ENCODE measurements at regions not wholly inside any gene's neighbourhood (a gene's known extent, or its start where the extent isn't known, plus 50 kb on each side); places are given as distances from the start of the nearest gene placed in this dataset.

- DNase-seq (ENCODE audit: low read depth, low spot score) = no peak
- POLR2A ChIA-PET = no interaction called here
- no peaks in the 10 kb centered on the region for H3K9me1 ChIP-seq (replicated peaks; ENCODE audit: control insufficient read depth, extremely low read depth, insufficient read depth, low read length)
- H3K4me2 ChIP-seq (ENCODE audit: insufficient read depth, low read length) = no peak overlapping the region
- H3K4me3 ChIP-seq (replicated peaks in 1 of 3; ENCODE audit: insufficient read depth in 1 of 3, low read depth in 1 of 3, low read length in 3 of 3) = no peak overlapping the region
- no peak overlapping the region for H2AFZ ChIP-seq (ENCODE audit: low read depth, low read length)
- no peak overlapping the region for H3K27ac ChIP-seq (ENCODE audit: insufficient read depth, low read depth, low read length)
- no peaks in the 10 kb centered on the region for H3K79me2 ChIP-seq (ENCODE audit: control insufficient read depth, insufficient read depth, low read length)
- no peaks in the 10 kb centered on the region for H4K20me1 ChIP-seq (replicated peaks; ENCODE audit: control insufficient read depth, extremely low read depth, insufficient read depth, low read length)
- no peaks in the 10 kb centered on the region for H3K4me1 ChIP-seq (ENCODE audit: control insufficient read depth, extremely low read depth, insufficient read depth, low read length)
- no peaks in the 10 kb centered on the region for H3K27me3 ChIP-seq (ENCODE audit: control insufficient read depth in 2 of 2, insufficient read depth in 2 of 2, low read length in 2 of 2)
- no peaks in the 10 kb centered on the region for H3K36me3 ChIP-seq (ENCODE audit: control insufficient read depth in 2 of 2, extremely low read depth in 1 of 2, insufficient read depth in 2 of 2, low read length in 2 of 2)
- H3K9ac ChIP-seq (replicated peaks; ENCODE audit: extremely low read depth, insufficient read depth, low read length) = no peak overlapping the region
- dilution Hi-C loops (cut with MboI; ENCODE audit: extremely low pct_ligation_motif_present, low sequenced_read_pairs) = no loop called here
- no TSS peak for BruUV-seq (replicated peaks)
- TF ChIP-seq MAX (IDR thresholded peaks at IDR 0.05; ENCODE audit: insufficient read depth, insufficient read length) = no peak
- no peak for TF ChIP-seq CTCF (IDR thresholded peaks at IDR 0.05; ENCODE audit: extremely low read depth in 1 of 2, insufficient read depth in 1 of 2, low read depth in 1 of 2, low read length in 2 of 2)
- TF ChIP-seq POLR2A (IDR thresholded peaks at IDR 0.05; ENCODE audit: low read depth, low read length) = no peak
- TF ChIP-seq POLR2AphosphoS5 (IDR thresholded peaks at IDR 0.05; ENCODE audit: insufficient read depth, low read depth, low read length) = no peak
- TF ChIP-seq EZH2 (IDR thresholded peaks at IDR 0.05; ENCODE audit: borderline replicate concordance, low read depth, low read length, severe bottlenecking) = no peak
- TF ChIP-seq JUN (IDR thresholded peaks at IDR 0.05; ENCODE audit: borderline replicate concordance, insufficient read depth, insufficient read length, low read depth) = no peak
- no peak for TF ChIP-seq GATA2 (IDR thresholded peaks at IDR 0.05; ENCODE audit: insufficient read depth, insufficient read length, low read depth, low read length)
- TF ChIP-seq MYC (IDR thresholded peaks at IDR 0.05; ENCODE audit: low read depth, low read length) = no peak
- no peak for TF ChIP-seq FOS (IDR thresholded peaks at IDR 0.05; ENCODE audit: borderline replicate concordance, insufficient read depth, low read length)
- no peak for FAIRE-seq
- H3K9me3 ChIP-seq (replicated peaks; ENCODE audit: control insufficient read depth, insufficient read depth, low read length) = peaks cover 6% of the 10 kb centered on the region
- CTCF ChIA-PET = no interaction called here
- intact Hi-C loops (cut with micrococcal nuclease) = no loop called here
Measured at GRCh38 chr16:5621826-5622225, 524.2 kb upstream of the EEF2KMT start.
